GM19035 (cell line): ENCODE measurements at regions not wholly inside any gene's neighbourhood (a gene's known extent, or its start where the extent isn't known, plus 50 kb on each side); places are given as distances from the start of the nearest gene placed in this dataset.

Source experiments
- ATAC-seq: cut with Tn5 transposase; IDR thresholded peaks from one replicate; pipeline ENCODE4 v1.9.1; 2021; ENCODE audit not compliant: unreplicated experiment

DNA sequence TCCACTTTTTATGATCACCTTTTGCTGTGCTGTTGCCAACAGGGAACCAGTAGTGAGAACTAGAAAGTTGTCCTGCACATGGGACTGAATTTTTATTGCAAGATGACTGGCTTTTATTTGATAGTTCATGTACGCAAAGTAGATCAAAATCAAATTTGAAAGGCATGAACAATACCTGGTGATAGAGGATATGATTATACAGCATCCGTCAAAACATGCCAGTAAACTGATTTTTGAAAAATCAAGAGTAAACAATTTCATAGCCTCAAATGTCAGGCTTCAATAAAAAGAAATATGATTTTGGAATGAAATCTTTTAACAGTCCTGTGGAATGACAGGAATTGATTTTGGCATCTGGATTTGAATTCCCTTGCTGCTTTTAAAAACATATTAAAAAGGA lies 219.6 kb upstream of the LRRN1 start:
- no peak for ATAC-seq

DNA sequence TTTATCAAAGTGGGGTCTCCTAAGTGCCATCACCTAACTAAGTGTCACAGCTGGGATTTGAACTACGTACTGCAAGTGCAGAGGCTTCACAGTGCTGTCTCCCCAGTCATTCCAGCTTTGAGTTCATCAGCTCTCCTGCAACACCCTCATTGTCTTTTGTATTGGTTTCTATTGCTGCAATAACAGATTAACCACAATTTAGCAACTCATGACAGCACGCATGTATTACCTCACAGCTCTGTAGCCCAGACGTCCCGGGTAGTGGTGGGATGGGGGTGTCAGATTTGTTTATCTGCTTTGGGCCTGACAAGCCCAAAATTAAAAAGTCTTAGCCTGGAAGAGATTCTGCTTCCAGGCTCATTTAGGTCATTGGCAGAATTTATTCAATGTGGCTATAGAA lies 220.5 kb upstream of the LRRN1 start:
- no peak for ATAC-seq

- ATAC-seq = no peak
Measured at GRCh38 chr3:3577823-3578222, 221.4 kb upstream of the LRRN1 start.

GRCh38 chr3:3573341-3573740 lies 225.9 kb upstream of the LRRN1 start:
- no peak for ATAC-seq

DNA sequence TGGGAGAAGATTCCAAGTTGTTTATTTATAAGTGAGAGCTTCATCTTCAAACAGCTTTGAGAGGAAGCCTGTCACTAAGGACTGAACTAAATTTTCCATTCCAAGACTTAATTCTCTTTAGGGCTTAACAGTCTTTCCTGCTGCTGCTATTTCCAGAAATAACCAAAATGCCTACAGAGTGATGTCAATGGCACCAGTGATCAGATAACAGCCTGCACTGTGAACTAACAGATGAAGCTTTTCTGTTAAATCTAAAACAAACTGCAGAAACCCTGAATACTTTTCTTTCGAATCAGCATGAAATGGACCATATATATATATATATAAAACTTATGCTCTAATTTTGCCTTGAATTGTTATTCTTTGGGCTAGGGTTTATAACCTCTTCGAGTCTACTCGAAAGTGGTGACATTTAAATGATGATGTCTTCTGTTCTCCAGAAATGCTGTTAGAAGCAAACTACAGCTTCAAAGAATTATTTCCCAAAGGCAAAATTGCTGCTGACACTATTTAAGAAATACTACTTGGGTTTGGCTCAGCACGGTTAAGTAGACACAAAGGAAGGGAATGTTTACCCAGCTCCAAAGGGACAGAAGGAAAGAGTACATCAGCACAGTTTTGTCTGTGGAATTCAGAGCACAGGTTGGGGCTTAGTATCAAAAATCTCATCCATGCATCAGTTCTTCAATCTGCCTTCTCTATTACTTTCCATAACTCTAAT lies 238.5 kb upstream of the LRRN1 start:
- no peak for ATAC-seq

GRCh38 chr3:3559786-3560185 lies 239.4 kb upstream of the LRRN1 start:
- no peak for ATAC-seq

DNA sequence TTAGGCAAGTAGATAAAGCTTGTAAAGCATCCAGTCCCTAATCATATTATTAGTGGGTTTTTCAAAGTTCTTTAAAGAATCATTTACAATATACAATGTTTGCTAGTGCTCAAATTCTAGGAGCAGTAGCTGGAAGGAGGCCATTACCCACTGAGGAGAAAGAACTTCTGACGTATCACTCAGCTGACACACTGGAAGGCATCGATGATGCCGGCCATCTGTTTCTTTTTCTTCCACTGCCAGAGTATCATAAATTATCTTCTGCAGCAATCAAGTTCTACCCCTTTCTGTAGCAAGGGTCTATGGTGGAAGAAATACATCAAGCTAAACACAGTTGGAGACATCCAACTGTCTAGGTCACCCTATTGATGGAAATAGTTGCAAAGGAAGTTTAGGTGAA lies 243.2 kb upstream of the LRRN1 start:
- ATAC-seq = no peak

- no peak for ATAC-seq
Measured at GRCh38 chr3:3553236-3553635, 246.0 kb upstream of the LRRN1 start.

- ATAC-seq = no peak
Measured at GRCh38 chr3:3552761-3553160, 246.5 kb upstream of the LRRN1 start.

GRCh38 chr3:3551981-3552380 lies 247.2 kb upstream of the LRRN1 start:
- ATAC-seq = no peak

DNA sequence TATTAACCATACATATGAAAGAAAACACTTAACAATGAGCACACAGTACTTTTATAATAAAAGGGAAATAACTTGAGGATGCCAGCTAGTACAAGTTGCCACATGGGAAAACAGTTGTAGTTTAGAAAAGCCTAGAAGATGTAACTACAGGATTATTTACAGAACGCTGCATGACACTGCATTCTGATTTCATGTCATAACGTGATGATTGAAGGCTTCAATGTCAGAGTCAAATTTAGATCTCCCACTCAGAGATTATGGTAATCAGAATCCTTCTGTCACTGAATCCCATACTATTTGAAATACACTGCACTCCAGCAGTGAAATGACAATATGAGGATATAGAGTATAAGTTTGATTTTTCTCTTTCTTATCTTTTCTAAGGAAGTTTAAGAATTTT lies 253.9 kb upstream of the LRRN1 start:
- no peak for ATAC-seq

DNA sequence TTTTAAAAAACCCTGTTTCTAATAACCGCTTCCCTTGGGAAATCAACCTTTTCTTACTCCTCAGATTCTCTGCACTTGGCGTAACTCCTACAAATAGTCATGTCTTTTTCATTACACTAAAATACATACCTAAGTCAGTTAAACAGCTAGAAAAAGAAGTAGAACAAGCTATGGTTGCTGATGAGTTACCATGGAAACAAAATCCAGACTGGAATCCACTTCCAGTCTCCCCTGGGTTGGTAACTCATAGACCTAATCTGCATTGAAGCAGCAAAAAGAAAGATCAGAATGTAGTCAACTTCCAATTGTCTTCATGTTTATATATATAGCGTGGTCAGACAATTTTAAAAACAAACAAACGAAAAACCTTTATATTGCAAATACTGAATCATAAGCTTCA lies 260.8 kb upstream of the LRRN1 start:
- ATAC-seq = no peak

DNA sequence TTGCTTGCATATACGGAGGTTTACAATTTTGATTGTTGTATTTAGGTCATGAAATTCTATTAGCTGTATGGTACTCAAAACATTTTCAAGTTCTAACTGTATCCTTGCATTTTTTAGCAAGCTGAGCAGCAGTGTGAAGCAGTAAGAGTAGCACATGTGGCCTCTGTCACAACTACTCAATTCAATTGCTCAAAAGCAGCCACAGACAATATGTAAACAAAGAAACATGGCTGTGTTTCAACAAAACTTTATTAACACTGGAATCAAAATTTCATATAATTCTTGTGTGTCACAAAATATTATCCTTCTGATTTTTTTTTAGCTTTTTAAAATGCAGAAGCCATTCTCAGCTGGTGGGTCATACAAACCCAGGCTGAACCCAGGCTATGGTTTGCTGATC lies 266.7 kb upstream of the LRRN1 start:
- ATAC-seq = no peak

GRCh38 chr3:3531476-3531875 lies 267.8 kb upstream of the LRRN1 start:
- no peak for ATAC-seq

DNA sequence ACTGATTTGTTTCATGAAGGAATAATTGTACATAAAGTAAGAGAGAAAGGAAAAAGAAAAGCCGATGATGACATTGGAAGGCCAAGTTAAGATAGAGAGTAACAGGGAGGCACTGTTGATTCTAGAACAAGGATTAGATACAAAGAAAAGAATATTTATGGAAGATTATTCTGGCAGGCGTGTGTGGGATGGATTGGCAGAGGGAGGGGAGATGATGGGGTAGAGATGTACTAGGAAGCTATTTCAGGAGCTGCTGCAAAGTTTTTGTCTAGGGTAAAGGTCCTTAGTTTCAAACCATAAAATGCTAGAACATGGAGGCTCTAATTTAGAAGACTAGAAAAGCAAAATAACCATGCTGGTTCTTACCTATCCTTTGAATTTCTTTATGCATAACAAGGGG lies 280.0 kb upstream of the LRRN1 start:
- ATAC-seq = no peak

GRCh38 chr3:3516996-3517395 lies 282.2 kb upstream of the LRRN1 start:
- no peak for ATAC-seq

DNA sequence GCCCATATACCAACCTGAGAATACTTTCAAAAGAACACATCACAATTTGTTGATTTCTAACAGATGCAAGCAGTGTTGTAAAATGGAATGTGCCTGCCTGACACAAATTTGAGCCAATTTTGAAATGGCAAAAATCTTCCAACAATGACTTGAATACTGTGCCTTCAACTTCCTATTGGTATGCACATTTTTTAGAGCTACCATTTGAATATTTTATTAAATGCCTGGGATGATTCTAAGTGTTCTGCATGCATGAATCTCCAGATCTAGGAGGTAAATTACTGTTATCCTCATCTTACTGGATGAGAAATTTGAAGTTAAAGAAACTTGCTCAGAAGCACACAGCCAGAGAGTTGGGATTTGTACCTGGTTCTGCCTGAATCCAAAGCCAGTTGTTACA lies 282.8 kb upstream of the LRRN1 start:
- no peak for ATAC-seq

DNA sequence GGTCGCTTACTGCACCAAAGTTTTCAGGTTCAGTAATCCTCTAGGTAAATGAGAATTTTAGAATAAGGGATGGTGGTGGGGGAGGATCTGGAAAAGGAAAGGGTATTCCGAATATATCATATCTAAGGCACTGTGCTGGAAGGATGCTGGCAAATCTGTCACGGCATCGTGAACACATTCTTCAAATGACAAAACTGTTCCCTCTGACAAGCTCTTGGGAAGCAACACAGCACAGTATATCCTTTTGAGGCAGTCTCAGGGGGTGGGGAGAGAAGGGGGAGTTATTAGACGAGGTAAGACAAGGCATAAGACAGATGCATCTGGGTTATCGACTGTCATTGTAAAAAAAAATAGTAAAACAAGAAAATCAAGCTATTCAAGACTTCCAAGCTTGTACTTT lies 289.6 kb upstream of the LRRN1 start:
- no peak for ATAC-seq

GRCh38 chr3:3504686-3505085 lies 294.5 kb upstream of the LRRN1 start:
- no peak for ATAC-seq

DNA sequence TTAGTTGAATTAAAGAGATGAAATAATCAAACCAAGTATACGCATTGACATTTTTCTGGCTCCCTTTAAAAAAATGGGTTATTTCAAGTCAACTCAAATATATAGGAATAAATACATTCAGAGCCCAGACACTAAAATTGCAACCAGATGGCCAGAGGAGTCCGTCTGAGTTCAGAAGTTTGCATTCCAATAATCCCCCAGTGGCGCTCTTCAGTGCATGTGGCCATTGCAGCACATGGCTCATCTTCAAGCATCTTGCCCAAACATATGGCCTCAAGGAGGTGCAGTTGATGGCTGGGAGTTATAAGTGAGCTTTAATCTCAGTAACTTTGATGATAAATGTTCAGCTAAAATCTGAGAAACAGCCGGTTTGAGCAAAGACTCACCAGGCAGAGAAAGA lies 295.8 kb upstream of the LRRN1 start:
- ATAC-seq = no peak

- ATAC-seq = no peak
Measured at GRCh38 chr3:3499987-3500386, 299.2 kb upstream of the LRRN1 start.

DNA sequence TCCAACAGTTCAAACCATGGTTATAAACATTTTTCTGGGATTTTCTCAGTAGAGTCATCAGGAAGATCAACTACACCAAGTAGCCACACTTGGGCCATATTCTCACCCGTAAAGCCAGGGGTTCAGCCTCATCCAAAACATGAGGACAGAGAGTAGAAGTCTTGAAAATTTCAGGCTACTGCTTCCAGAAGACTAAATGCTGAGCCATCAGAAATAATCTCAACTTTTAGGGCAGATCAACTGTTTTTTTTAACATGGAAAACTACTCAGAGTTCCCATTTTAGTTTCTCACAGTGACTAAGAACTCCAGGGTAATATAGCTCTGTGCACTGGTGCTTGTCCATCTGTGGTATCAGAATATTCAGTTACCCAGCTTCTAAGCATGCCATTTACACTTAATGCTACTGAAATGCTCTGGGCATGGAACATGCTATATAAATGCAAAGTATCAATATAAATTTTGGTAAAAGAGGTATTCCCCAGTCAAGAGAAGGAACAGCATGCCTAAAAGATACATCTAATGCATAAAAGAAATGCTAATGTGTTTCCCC lies 300.1 kb upstream of the LRRN1 start:
- ATAC-seq = no peak

DNA sequence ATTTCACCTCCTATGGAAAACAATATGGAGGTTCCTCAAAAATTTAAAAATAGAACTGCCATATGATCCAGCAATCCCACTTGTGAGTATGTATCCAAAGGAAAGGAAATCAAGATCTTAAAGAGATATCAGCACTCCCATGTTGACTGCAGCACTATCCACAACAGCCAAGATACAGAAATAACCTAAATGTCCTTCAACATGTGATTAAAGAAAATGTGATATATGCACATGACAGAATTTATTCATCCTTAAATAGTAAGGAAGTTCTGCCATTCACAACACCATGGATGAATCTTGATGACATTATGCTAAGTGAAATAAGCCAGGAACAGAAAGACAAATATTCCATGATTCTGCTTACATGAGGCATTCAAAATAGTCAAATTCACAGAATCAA lies 303.6 kb upstream of the LRRN1 start:
- ATAC-seq = no peak
